GM10248 (cell line): ENCODE measurements at regions not wholly inside any gene's neighbourhood (a gene's known extent, or its start where the extent isn't known, plus 50 kb on each side); places are given as distances from the start of the nearest gene placed in this dataset.

Experiments used
- CTCF ChIA-PET: fragments of 300-600 bp; sonication (Branson Sonifier 250); formaldehyde crosslinking; extraction: SDS; loops from one replicate; lab custom pipeline; 2021; ENCODE audit warnings: antibody characterized with exemption; lab: Yijun Ruan, JAX
- POLR2A ChIA-PET: fragments of 350-650 bp; sonication (Branson Sonifier 250); formaldehyde crosslinking; extraction: SDS; loops from one replicate; lab custom pipeline; 2020; ENCODE audit warnings: antibody characterized with exemption; lab: Yijun Ruan, JAX
- DNase-seq: peaks from one replicate; pipeline ENCODE4 v3.0.0; 2012; ENCODE audit errors: extremely low spot score
- CTCF ChIP-seq: IDR thresholded peaks from 2 replicates; pipeline ENCODE4 v1.5.1; 2012; ENCODE audit warnings: mild to moderate bottlenecking, low read depth; ENCODE audit errors: extremely low read depth, missing control alignments, control extremely low read depth

GRCh38 chr6:165798991-165799390 is 135.9 kb upstream of the PDE10A start:
- POLR2A ChIA-PET, result no interaction called here
- no peak for TF ChIP-seq CTCF
- CTCF ChIA-PET, result interaction anchor here (0.8 kb wide), 1 partner anchor 14 kb away, joined by 3 read pairs; no protein-coding TSS in a partner anchor
- no peak for DNase-seq

GRCh38 chr6:165794179-165794601 is 131.1 kb upstream of the PDE10A start:
- no peak for TF ChIP-seq CTCF
- no peak for DNase-seq
- POLR2A ChIA-PET, result no interaction called here
- CTCF ChIA-PET, result no interaction called here

GRCh38 chr6:165793287-165793825 is 130.3 kb upstream of the PDE10A start:
- CTCF ChIA-PET, result no interaction called here
- POLR2A ChIA-PET, result no interaction called here
- TF ChIP-seq CTCF, result no peak
- no peak for DNase-seq

GRCh38 chr6:165791876-165792437 is 128.9 kb upstream of the PDE10A start:
- no peak for TF ChIP-seq CTCF
- DNase-seq, result no peak
- ChIA-PET CTCF (no interaction called here), POLR2A (no interaction called here)

GRCh38 chr6:165791306-165791705 is 128.3 kb upstream of the PDE10A start:
- no peak for DNase-seq
- POLR2A ChIA-PET, result no interaction called here

GRCh38 chr6:165782812-165783211 is 119.8 kb upstream of the PDE10A start:
- ChIA-PET POLR2A (no interaction called here), CTCF (no interaction called here)
- no peak for TF ChIP-seq CTCF
- DNase-seq, result no peak

More at GRCh38 chr6:165791306-165791705, 128.3 kb upstream of the PDE10A start:
- no peak for TF ChIP-seq CTCF
- CTCF ChIA-PET, result no interaction called here
